ENCODE measurements at regions not wholly inside any gene's neighbourhood (a gene's known extent, or its start where the extent isn't known, plus 50 kb on each side); places are given as distances from the start of the nearest gene placed in this dataset.
A peak's percentile ranks its signal among the peaks of the same experiment; 100 is the strongest.

- intact Hi-C loops (cut with DNase I), result no loop called here
- no peak for TF ChIP-seq CTCF (IDR thresholded peaks at IDR 0.05)
- H3K4me1 ChIP-seq, result no peaks in the 10 kb centered on the region
- no peaks in the 10 kb centered on the region for H3K9me3 ChIP-seq
- no peak overlapping the region for H3K4me3 ChIP-seq
- no peaks in the 10 kb centered on the region for H3K27me3 ChIP-seq
- no peak overlapping the region for H3K27ac ChIP-seq
- no peak for DNase-seq (ENCODE audit: low spot score in 2 of 2)
- no peaks in the 10 kb centered on the region for H3K36me3 ChIP-seq
Measured at GRCh38 chrX:80267790-80268189, 152.5 kb upstream of the TENT5D start.

- intact Hi-C loops (cut with DNase I), result no loop called here
- H3K4me1 ChIP-seq, result no peaks in the 10 kb centered on the region
- peak in 2 of 3 experiments; percentile 13 to 32 for TF ChIP-seq CTCF (IDR thresholded peaks at IDR 0.05)
Measured at GRCh38 chrX:80282535-80282934, 137.7 kb upstream of the TENT5D start.

GRCh38 chrX:80285131-80285773 lies 135.0 kb upstream of the TENT5D start:
- no peaks in the 10 kb centered on the region for H3K27me3 ChIP-seq
- no peak for DNase-seq (ENCODE audit: low spot score in 2 of 2)
- H3K4me3 ChIP-seq, result no peak overlapping the region
- no peaks in the 10 kb centered on the region for H3K9me3 ChIP-seq
- peak in 1 of 3 experiments; percentile 30 for TF ChIP-seq CTCF (IDR thresholded peaks at IDR 0.05)
- intact Hi-C loops (cut with DNase I), result no loop called here
- H3K4me1 ChIP-seq, result no peaks in the 10 kb centered on the region
- H3K36me3 ChIP-seq, result no peaks in the 10 kb centered on the region
- no peak overlapping the region for H3K27ac ChIP-seq

More at GRCh38 chrX:80282535-80282934, 137.7 kb upstream of the TENT5D start:
- H3K4me3 ChIP-seq, result no peak overlapping the region
- H3K27ac ChIP-seq, result no peak overlapping the region
- H3K36me3 ChIP-seq, result no peaks in the 10 kb centered on the region
- no peak for DNase-seq (ENCODE audit: low spot score in 2 of 2)
- H3K9me3 ChIP-seq, result no peaks in the 10 kb centered on the region
- no peaks in the 10 kb centered on the region for H3K27me3 ChIP-seq

GRCh38 chrX:80290834-80291233 lies 129.4 kb upstream of the TENT5D start:
- TF ChIP-seq CTCF (IDR thresholded peaks at IDR 0.05), result no peak
- Histone ChIP-seq H3K4me1 (no peaks in the 10 kb centered on the region), H3K27ac (no peak overlapping the region), H3K27me3 (no peaks in the 10 kb centered on the region), H3K4me3 (no peak overlapping the region), H3K36me3 (no peaks in the 10 kb centered on the region), H3K9me3 (no peaks in the 10 kb centered on the region)
- intact Hi-C loops (cut with DNase I), result no loop called here
- no peak for DNase-seq (ENCODE audit: low spot score in 2 of 2)

- Histone ChIP-seq H3K4me3 (no peak overlapping the region), H3K27ac (no peak overlapping the region), H3K9me3 (no peaks in the 10 kb centered on the region), H3K36me3 (no peaks in the 10 kb centered on the region), H3K4me1 (no peaks in the 10 kb centered on the region), H3K27me3 (no peaks in the 10 kb centered on the region)
- no peak for DNase-seq (ENCODE audit: low spot score in 2 of 2)
- intact Hi-C loops (cut with DNase I), result no loop called here
- no peak for TF ChIP-seq CTCF (IDR thresholded peaks at IDR 0.05)
Measured at GRCh38 chrX:80293354-80293753, 126.9 kb upstream of the TENT5D start.

GRCh38 chrX:80306007-80306406 lies 114.2 kb upstream of the TENT5D start:
- Histone ChIP-seq H3K27ac (no peak overlapping the region), H3K27me3 (no peaks in the 10 kb centered on the region), H3K36me3 (no peaks in the 10 kb centered on the region), H3K9me3 (peaks cover 0 to 9% of the 10 kb centered on the region in 2 donors), H3K4me3 (no peak overlapping the region), H3K4me1 (no peaks in the 10 kb centered on the region)
- TF ChIP-seq CTCF (IDR thresholded peaks at IDR 0.05), result no peak
- no peak for DNase-seq (ENCODE audit: low spot score in 2 of 2)
- intact Hi-C loops (cut with DNase I), result no loop called here

Data from ascending aorta (tissue), 2 donors.